ENCODE measurements at regions not wholly inside any gene's neighbourhood (a gene's known extent, or its start where the extent isn't known, plus 50 kb on each side); places are given as distances from the start of the nearest gene placed in this dataset.

- TF ChIP-seq CTCF (IDR thresholded peaks at IDR 0.05; ENCODE audit: low read depth, low read length) (no peak), EZH2phosphoT487 (IDR thresholded peaks at IDR 0.05; ENCODE audit: low read depth) (no peak)
These were observed 522.2 kb upstream of the JAG1 start for GRCh38 chr20:11195899-11196558.

All from OCI-LY3 (cell line).